ENCODE measurements at regions not wholly inside any gene's neighbourhood (a gene's known extent, or its start where the extent isn't known, plus 50 kb on each side); places are given as distances from the start of the nearest gene placed in this dataset.

DNA sequence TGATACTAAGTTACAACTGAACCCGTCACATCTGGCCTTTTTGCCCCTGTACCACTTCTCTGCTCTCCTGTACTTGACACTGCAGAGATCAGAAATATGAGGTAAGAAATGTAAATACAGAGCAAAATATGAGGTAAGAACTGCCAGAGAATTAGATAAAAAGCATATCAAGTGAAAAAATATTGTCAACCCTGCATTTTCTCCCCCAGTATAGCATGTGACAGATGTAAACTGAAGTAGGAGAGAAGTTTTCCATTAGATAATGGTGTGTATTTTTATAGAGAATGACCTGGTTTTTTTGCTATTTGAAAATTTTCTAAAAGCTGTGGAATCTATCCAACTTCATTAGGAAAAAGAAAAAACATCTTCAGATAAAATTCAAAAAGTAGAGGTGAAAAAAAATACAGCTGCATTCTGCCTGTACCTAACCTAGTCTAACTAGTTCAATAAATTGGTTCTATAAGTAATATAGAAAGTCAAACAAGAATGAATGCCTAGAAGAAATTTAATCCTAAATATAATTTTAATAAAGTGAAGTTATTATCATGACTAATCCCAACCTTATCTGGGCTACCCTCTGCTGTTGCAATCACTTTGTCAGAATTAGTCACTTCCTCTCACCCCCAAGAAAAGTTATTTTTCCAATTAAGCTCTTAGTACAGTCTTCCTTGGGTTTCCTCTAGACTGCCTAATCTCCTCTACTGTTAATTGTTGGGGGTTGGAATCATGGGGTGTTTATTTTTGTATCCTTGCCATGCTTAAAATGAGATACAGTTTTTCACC, 210.0 kb downstream of the RASSF9 start:
- TF ChIP-seq, protein P1, sequence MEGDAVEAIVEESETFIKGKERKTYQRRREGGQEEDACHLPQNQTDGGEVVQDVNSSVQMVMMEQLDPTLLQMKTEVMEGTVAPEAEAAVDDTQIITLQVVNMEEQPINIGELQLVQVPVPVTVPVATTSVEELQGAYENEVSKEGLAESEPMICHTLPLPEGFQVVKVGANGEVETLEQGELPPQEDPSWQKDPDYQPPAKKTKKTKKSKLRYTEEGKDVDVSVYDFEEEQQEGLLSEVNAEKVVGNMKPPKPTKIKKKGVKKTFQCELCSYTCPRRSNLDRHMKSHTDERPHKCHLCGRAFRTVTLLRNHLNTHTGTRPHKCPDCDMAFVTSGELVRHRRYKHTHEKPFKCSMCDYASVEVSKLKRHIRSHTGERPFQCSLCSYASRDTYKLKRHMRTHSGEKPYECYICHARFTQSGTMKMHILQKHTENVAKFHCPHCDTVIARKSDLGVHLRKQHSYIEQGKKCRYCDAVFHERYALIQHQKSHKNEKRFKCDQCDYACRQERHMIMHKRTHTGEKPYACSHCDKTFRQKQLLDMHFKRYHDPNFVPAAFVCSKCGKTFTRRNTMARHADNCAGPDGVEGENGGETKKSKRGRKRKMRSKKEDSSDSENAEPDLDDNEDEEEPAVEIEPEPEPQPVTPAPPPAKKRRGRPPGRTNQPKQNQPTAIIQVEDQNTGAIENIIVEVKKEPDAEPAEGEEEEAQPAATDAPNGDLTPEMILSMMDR (IDR thresholded peaks at IDR 0.05; ENCODE audit: low read length), result no peak
- no peak for TF ChIP-seq EZH2 (optimal IDR thresholded peaks at IDR 0.05; ENCODE audit: low read depth, low read length)
